ENCODE measurements at regions not wholly inside any gene's neighbourhood (a gene's known extent, or its start where the extent isn't known, plus 50 kb on each side); places are given as distances from the start of the nearest gene placed in this dataset.

DNA sequence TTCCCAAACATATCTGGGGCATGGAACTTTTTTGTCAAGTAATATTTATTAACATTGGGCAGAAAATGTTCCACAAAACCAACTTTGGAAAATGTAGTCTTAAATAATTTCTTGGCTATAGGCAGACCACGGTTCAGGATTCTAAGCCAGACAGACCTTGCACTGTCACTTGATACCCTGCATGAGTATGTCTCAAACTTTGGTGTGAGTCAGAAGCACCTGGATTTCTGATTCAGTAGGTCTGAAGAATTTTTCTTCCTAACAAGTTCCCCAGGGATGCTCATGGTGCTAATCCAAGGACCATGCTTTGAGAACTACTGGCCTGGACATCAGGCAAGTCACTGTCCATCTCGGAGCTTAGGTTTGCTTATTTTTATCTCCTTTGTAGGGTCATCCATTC lies 562.0 kb downstream of the PLPP3 start:
- no peak for DNase-seq (ENCODE audit: low read depth in 2 of 2, low spot score in 1 of 2)

DNA sequence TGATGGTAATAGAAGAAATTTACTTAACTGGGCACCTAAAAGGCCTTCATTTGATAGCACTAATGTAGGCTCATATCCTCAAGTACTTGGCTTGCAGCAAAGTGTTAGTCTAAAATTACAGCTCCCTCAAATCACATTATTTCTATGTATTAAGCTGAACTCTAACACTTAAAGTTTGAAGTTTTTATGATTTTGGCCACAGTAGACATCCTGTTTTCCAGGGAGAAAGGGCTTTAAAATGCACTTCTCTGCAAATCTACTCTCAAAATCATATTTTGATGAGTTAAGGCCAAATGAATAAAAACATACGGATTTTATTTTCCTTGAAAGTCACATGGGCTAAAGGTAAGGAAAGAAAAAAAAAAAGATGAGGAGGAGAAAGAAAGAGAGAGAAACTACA lies 575.5 kb downstream of the PLPP3 start:
- DNase-seq (ENCODE audit: low read depth in 2 of 2, low spot score in 1 of 2), result no peak

DNA sequence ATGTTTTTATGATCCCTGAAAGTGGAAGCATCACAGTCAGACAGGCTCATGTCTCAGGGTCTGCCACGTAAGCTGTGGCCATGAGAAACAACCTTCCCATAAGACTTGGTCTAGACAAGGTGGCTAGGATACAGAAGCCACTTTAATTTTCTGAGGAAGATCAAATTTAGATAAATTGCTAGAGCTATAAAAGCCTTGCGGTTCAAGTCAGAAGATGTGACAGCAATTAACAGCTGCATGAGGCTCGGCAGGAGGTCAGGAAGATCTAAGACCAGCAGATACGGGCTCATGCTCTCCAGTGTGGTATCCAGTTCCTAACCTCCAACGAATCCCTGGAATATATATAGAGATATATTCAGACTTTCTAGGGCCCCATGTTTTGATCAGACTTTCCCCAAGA lies 577.1 kb downstream of the PLPP3 start:
- no peak for DNase-seq (ENCODE audit: low read depth in 2 of 2, low spot score in 1 of 2)

DNA sequence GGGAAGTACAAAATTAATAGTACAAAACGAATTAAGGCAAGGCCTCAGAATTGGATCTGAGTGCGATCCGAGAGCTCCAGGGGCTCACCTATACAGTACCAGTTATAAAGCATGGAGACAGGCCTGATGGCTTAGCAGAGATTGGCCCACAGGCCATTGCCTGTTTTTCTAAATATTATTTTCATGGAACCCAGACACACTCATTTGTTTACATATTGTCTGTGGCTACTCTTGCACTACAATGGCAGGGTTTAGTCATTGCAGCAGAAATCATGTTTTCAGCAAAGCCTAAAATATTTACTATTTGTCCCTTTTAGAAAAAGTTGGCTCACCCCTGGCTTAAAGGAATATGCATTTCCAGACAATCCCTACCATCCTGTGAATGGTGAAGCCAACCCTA lies 578.9 kb downstream of the PLPP3 start:
- no peak for DNase-seq (ENCODE audit: low read depth in 2 of 2, low spot score in 1 of 2)

DNA sequence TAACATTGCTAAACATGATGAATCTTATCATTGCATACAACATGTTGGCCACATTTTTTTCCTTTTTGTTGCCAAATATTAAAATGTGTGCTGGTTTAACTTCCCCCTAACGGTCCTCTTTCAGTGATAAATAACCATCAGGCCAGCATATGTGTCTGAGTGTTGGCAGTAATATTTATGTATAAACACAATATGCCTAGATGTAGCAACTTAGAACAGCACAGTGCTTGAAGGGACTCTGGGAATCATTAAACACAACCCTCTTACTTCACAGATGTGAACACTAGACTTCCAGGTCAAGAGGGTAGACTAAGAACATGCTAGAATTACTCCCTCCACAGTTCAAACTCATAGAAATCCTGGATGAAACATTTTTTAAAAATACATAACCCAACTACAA lies 581.8 kb downstream of the PLPP3 start:
- DNase-seq (ENCODE audit: low read depth in 2 of 2, low spot score in 1 of 2), result no peak

DNA sequence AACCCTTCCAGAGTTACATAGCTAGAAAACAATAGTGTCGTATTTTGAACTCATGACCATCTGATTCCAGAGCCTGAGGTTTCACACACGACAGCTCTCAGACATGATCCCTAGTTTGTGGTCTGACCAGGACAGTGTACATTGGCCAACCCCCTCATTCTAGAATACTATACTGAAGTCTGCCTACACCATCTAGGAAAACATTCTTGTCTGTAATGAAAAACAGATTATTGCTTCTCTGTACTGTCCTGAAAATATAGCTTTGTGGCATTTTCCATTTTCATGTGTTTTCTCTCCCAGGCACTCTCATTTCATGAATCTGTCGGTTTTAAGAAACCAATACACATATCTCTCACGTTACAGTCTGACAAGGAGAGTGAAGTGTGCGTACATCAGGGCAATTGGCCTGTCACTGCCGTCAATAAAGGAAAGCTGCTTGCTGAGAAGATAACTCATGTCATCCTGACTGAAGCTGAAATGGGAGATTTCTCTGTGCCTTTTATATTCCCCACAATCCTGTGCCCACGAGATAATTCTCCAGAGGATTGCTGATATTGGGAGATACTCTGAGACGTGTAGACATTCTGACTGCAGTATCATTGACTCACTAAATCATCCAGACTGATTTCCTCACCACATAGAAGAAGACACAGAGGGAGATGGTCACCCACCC lies 585.6 kb downstream of the PLPP3 start:
- DNase-seq (ENCODE audit: low read depth in 2 of 2, low spot score in 1 of 2), result no peak

DNA sequence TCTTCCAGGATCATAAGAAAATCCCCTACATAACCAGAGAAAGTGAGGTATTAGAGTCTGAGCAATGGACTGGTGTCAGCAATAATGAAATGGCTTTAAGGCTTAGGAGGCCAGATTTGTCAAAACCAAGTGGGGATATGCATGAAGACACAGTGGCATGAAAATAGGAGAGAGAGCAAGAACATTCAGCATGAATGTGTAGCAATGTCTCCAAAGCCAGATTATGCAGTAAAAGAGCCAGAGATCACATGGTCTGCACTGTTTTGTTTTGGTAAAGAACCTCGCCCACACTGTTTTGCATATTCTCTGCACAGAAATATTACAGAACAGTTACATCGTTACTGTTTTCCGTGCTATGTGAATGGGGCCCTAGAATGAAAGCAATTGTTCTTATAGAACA lies 589.4 kb downstream of the PLPP3 start:
- DNase-seq (ENCODE audit: low read depth in 2 of 2, low spot score in 1 of 2), result no peak

DNA sequence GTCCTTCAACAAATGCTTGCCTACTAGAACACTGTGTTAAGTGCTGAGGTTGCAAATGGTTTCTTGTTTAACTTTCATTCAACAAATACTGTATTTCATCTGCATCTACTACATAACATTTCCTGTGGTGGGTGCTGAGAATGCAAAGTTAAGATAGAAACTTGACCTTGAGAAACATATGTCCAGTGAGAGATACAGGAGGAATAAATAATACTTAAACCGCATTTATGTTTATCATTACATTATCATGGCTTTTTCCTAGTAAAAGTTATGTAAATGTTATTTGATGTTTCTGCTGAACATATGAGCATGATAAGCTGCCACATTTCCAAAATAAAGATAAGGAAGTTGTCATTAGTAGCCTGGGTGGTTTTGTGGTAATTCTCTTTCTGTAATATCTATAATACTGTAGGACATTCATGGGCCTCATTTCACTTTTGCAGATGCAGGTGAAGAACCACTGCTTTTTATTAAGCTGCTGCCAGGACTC lies 590.4 kb downstream of the PLPP3 start:
- DNase-seq (ENCODE audit: low read depth in 2 of 2, low spot score in 1 of 2), result no peak

DNA sequence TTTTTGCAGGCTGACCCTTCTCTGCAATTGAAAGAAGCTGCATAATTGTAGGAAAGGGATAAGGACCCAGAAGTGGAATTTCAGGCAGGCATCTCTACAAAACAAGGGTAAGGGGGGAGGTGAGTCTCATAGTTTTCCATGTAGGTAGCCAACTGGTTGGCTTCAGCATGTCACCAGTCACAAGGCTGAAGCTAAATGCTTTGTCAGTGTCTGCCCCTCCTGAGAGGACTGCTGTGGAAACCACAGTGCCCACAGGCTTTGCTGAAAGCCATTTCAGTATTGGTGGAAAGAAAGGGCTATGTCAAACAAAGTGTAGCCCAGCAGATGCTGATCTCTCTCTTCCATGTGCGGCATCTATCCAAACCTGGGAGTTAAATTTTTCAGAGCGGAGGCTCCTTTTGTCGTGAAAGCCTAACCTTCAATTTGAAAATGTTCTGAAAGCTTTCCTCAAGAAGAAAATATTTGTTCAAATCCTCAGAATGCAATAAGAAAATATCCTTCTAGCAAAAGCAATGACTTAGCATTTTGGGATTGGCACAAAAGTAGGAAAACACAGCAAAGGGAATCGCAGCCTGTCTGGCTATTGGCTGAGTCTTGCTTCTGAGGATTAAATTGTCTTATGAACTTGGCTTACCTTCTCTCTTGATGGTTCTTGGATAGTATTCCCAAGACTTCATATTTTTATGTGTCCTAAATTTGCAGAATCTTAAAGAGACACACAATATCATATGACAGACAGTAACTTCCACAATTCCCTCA lies 591.7 kb downstream of the PLPP3 start:
- DNase-seq (ENCODE audit: low read depth in 2 of 2, low spot score in 1 of 2), result no peak

DNA sequence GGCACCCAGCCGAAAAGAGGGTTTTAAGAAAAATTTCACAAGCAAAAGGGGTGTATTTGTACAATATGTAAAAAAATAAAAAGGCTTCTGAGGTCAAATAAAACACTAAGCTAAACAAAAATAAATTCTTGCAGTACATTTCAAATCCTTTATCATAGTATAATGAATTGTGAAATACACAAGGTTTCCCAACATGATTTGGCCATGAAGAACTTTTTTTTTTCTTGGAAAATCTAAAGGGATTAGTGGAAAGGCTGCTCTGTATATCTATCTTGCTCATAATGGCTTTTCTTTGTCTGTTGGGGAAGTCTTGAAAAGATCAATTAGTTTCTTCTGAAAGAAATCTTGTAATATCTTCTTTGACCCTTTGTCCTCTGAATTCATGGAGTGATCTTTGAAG lies 593.4 kb downstream of the PLPP3 start:
- no peak for DNase-seq (ENCODE audit: low read depth in 2 of 2, low spot score in 1 of 2)

DNA sequence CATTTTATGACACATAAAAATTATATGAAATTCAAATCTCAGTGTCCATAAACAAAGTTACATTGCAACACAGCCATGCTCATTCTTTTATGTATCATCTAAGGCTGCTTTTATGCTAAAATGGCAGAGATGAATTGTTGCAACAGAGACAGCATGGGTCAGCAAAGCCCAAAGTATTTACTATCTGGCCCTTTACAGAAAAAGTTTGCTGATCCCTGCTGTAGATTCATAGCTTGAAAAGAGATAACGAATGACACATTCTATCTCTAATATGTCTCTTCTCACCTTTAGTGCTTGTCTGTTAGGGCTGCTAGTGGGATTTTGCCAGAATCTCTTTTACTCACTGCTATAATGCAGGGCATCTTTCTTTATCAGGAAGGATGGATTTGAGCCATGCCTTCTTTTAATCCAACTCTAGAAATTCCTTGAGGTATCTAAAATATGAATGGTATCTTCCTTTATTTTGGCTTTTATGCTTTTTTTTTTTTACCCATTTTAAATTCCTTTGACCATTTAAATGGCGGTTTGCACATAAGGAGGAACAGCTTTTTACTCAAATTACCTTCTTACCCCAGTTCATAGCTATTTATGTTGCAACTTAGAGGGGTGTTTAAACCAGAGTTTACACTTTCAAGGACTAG lies 598.2 kb downstream of the PLPP3 start:
- DNase-seq (ENCODE audit: low read depth in 2 of 2, low spot score in 1 of 2), result no peak

DNA sequence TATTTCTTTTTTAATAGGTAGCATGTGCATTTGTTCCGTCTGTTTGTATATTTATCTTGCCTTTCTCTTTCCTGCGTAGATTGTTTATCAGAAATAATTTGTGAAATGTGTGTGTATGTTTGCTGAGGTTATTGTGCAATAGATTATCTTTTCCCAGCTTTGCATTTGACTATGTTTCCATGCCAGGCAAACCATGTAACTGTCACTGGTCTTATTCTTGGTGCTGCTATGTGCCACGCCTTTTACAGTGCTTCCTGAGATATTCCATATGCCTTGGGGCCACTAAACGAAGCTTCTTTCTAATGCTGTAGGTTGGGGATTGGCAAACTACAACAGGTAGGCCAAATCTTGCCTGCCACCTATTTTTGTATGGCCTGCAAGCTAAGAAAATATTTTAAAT lies 598.8 kb downstream of the PLPP3 start:
- no peak for DNase-seq (ENCODE audit: low read depth in 2 of 2, low spot score in 1 of 2)

DNA sequence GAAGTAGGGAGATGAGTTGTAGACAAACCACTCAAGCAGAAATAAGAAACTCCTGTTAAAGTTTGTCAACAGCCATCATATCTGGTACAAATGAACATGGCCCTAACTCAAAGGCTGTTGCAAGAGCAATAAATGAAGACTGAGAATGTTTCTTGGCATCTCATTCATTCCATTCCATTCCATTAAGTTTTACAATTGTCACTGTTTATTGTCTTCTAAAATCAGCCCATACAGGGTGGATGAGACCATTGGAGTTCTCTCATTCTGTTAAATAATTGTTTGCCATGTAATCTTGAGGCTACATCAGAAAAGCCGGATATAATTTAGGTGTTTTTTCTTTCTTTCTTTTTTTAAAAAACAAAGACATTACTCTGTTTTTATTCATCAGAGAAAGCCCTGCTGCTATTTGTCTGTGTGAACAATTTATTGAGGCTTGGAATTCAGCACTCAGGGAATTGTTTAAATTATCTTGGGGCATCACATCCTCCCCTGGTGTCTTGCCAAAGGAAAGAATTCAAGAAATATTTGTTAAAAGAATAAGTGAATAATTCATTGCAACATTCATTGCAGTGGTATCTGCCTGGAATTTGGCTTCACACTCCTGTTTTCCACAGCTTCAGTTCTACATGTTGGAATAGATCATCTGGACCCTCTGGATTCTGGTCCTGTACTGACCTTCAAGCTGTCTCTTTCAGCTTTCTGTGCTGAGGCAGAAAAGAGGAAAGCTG lies 604.5 kb downstream of the PLPP3 start:
- no peak for DNase-seq (ENCODE audit: low read depth in 2 of 2, low spot score in 1 of 2)

DNA sequence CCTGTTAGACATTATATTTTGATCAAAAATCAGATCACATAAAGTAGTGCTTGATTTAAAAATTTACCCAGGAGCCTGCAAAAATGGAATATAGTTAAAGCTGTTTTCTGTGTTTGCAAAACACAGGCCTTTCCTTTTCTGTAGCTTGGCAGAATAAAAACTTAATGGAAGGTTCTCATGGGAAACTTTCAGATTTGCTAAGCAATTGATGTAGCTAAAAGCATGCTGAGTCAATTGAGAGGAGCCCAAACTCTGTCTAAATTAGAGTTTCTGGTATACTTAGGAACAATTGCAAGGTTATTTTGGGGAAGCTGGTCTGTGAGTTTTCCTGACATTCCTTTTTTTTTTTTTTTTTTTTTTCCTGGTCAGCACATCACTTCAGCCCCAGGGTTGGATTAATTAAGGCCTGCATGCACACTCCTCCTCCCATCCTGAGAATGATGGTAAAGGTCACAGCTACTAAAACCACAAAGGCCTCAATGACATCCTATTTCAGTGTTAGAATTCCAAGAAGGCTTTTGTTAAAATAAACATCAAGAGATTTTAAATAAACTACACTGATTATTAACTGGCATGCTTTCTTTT lies 608.7 kb downstream of the PLPP3 start:
- no peak for DNase-seq (ENCODE audit: low read depth in 2 of 2, low spot score in 1 of 2)

DNA sequence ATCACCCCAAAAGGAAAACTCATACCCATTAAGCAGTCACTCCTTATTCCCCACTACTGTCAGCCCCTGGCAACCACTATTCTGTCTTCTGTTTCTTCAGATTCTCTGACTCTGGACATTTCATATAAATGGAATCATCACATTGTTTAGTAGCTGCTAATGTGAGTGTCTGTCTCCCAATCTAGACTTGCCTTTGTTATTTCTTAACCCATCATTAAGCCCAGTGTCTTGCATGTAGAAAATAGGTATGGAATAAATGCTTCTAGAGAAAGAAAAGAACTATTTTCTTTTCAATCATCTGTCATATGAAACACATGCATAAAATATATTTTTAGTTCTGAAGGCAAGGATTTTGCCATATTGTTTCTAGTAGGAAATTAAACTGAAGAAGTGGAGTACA lies 610.0 kb downstream of the PLPP3 start:
- DNase-seq (ENCODE audit: low read depth in 2 of 2, low spot score in 1 of 2), result no peak

DNA sequence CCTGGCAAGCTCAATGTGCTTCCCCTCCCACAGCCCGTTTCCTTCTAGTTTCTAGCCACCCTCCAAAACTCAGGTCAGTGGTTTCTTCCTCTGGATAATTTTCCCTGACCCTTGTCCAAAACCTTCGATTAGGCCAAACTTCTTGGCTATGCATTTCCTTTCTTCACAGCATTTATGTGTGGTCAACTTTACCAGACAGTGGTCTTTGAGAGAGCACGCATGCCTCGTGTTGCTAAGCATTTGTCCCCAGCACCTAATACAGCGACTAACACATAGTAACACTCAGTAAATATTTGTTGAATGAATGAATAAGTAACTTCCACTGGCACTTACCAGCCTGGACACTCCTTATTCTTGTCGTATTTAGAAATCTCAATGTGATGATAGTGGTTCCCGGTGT lies 610.7 kb downstream of the PLPP3 start:
- DNase-seq (ENCODE audit: low read depth in 2 of 2, low spot score in 1 of 2), result no peak

DNA sequence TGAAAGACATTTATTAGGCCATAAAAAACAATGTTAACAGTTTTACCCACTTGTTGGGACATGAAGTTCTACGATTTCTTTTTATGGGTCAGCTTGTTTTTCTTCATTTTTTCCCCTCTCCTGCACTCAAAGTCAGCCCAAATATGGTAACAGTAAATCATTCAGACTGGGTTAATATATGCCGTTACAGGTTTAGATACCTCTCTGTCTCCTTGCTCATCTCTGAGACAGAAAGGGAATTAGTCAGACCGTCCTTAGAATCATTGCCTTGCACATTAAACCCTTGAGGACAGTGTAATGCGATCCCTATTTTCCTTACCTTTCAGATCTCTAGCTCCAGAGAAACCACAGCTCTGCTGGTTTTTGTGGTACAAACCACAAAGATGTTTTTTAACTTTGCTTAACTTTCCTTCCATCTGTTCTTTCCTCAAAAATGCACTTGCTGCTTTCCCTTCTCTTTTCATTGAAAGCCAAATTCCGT lies 613.3 kb downstream of the PLPP3 start:
- DNase-seq (ENCODE audit: low read depth in 2 of 2, low spot score in 1 of 2), result no peak

DNA sequence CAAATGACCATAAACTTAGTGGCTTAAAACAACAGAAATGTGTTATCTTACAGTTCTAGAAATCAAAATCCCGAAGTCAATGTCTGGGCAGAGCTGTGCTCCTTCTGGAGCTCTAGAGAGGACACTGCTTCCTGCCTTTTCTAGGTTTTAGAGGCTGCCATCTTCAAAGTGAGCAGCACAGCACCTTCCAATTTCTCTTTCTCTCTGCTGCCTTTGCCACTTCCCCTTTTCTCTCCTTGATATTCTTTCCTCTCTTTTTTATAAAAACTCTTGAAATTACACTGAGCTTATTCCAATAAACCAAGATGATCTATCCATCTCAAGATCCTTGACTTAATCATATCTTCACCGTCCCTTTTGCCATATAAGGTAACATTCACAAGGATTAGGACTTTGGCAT lies 616.9 kb downstream of the PLPP3 start:
- DNase-seq (ENCODE audit: low read depth in 2 of 2, low spot score in 1 of 2), result no peak

DNA sequence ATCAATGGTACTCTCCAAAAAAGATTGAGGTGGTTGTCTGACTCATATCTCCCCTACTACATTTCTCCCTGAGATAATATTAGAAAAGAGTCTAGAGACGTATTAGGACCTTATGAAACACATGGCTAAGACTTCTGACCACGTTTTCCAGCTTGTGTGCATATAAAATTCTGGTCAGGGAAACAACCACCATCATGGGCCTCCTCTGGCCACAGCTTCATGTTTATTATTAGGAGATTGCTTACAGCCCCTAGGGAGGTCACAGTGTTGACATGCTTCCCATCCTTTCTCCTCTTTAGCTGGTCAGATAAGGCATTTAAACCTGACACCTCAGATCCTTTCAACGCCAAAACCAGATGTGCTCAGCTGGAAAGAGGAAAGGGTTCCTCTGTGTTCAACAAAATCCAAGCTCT lies 620.2 kb downstream of the PLPP3 start:
- no peak for DNase-seq (ENCODE audit: low read depth in 2 of 2, low spot score in 1 of 2)

DNA sequence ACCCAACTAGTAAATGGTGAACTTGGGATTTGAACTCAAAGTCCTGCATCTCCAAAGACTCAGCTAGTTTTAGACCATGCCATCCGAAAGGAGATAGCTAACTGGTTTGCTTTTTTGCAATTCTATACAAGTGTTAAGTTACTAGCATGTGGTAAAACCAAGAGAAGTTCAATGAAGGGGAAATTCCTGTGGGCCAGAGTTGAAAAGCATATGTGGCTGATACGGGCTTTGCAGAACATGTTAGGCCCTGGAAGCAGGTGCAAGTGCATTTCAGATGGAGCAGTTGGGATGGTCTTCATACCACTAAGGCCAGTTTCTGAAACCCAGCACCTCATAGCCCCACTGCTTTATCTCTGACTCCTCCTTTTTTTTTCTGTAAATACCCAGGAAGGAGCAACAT lies 620.9 kb downstream of the PLPP3 start:
- no peak for DNase-seq (ENCODE audit: low read depth in 2 of 2, low spot score in 1 of 2)

DNA sequence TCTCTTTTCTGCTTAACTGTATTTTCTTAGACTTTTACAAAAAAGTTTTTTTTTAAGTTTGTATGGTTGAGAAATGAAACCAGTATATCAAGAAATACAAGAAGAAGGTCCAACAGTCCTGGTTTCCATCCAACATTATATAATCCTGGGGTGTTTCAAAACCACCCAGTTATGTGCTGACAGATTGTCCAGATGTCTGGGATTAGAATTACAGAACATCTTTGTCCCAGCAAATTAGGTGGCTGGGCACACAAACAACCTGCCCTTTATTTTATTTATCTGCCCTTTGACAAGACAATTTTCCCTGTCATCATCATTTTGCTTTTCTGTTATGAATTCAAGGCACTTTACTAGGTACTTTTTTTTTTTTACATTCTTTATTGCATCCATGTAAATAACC lies 622.1 kb downstream of the PLPP3 start:
- DNase-seq (ENCODE audit: low read depth in 2 of 2, low spot score in 1 of 2), result no peak

Data from stimulated activated CD8-positive, alpha-beta memory T cell treated with anti-CD3 and anti-CD28 coated beads, Interleukin-4, amount 100 ng/mL, for 4 hours (primary cell).